GM21723 (cell line): ENCODE measurements at regions not wholly inside any gene's neighbourhood (a gene's known extent, or its start where the extent isn't known, plus 50 kb on each side); places are given as distances from the start of the nearest gene placed in this dataset.

ENCODE experiments used
- ATAC-seq: cut with Tn5 transposase; IDR thresholded peaks from one replicate; pipeline ENCODE4 v1.9.1; 2021; ENCODE audit warnings: mild to moderate bottlenecking, moderate library complexity; ENCODE audit not compliant: unreplicated experiment

GRCh38 chr18:73748731-73749130 is 398.9 kb downstream of the FBXO15 start:
- no peak for ATAC-seq

GRCh38 chr18:73746101-73746500 is 401.5 kb downstream of the FBXO15 start:
- no peak for ATAC-seq

DNA sequence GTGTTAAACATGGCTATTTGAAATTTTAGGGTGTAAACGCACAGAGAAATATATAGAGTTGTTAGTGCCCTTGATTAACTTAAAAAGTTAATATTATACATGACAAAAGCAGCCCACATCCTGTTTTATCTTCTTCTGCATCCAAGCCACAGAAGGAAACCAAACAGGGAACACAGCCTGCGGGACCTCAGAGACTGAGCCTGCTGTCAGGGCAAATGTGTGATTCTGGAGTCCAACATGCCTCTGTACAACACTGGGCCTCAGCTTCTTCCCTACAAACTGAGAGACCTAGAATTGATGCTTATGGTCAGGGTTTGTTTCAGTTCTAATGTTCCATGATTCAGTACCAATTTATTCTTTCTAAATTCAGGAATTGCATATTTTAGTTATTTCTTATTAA is 404.7 kb downstream of the FBXO15 start:
- no peak for ATAC-seq

DNA sequence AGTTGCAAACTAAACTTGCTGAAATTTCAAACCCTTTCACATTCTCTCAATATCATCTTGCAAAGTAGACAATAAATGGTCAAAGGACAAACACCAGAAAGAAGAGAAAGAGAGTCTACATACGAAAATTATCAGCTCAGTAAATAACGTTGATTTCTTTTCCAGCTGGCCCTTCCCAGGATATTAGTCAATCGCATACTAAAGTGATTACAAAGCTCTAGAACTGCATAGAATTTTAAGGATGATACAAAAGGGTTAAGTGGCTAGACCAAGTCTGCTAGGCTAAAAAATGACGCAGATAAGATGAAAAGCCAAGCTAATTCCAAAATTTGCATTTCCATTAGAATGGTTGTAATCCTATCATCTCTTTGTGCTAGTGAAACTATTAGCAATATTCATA is 405.7 kb downstream of the FBXO15 start:
- ATAC-seq = no peak

GRCh38 chr18:73739098-73739497 is 408.5 kb downstream of the FBXO15 start:
- no peak for ATAC-seq

DNA sequence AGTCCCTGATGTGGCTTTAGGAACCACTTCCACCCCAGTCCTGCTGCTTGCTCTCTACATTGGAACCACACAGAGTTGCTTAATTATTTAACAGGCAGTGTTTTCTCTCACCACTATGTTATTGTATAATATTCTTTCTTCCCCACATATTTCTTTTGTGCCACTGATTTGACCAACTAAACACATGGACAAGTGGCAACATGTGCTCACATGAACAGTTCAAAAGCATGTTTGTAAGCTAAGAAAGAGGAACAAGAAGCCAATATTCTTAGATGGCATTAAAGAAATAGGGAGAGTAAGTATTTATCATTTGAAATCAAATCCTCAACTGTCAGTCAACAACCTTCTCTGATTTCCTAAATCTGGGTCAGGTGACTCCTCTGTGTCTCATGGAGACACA is 409.6 kb downstream of the FBXO15 start:
- no peak for ATAC-seq

DNA sequence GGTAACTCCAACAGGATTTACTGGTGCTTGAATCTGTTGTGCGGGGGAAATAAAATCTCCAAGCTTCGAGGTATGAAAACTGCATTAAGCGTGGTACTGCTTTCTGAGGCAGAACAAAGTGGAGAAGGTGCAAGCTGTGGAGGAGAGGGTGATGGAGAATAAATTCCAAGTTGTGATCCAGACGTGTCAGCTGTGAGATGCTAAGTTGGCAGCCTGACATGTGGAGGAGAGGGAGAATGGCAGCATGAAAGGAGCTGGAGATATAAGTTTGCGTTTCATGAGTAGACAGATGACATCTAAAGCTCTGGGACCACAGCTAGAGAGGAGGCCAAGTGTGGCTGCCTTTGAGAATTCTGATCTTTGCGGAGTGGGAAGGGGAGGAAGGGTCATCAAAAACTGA is 411.8 kb downstream of the FBXO15 start:
- ATAC-seq = no peak

GRCh38 chr18:73733806-73734314 is 413.8 kb downstream of the FBXO15 start:
- no peak for ATAC-seq

DNA sequence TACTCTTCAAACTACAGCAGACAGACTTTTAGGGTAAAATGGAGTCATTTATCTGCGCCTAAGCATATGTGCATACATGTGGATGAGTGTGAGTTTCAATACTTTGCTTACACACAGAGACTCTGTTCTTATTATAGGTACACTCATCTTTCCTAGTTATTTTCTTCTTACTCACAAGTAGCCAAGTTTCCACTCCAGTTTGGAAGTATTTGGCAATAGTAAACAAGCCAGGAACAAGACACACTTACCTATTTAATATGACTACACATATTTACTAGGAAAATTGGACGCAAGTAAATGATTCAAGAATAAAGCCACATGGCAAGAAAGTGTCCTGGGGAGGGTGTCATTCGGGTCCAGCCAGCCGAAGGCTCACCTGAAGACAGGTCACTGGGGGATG is 414.3 kb downstream of the FBXO15 start:
- no peak for ATAC-seq

DNA sequence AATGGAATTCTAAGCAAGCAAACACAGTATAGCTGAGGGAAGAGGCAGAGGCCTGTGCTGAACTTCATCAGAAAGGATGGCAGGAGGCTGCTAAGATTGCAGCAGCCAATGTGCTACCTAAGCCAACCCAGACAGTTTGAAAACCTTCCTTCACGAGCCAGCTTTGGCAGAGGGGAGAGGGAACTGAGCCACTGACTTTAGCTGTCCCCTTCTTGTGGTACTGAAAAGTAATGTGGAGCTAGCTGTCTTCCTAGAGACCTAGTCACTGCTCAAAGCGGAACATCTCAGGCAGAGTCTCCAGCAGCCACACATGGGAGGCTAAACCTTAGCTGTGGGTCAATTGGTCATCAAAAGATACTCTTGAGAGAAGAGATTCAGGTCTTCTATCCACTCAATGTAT is 419.0 kb downstream of the FBXO15 start:
- no peak for ATAC-seq

DNA sequence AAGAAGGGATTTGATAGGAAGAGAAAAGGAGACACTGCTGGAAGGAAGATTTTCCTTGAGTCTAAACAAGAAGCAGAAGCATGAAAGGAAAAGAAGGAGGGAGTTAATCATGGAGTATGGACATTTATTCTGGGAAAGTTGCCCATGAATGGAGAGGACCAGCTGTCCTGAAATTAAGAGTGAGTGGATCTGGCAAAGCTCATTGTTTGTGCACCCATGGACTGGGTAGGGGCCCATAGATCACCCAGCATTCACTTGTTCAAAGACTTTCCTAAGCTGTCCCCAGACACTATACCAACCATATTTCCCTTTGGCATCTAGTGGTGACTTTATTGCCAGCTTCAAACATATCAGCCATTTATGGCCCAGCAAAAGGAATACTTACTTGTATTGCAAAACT is 422.7 kb downstream of the FBXO15 start:
- ATAC-seq = no peak

- no peak for ATAC-seq
Observed at GRCh38 chr18:73719611-73720010, 428.0 kb downstream of the FBXO15 start.

- ATAC-seq = no peak
Observed at GRCh38 chr18:73717570-73717969, 430.1 kb downstream of the FBXO15 start.

- ATAC-seq = no peak
Observed at GRCh38 chr18:73715210-73715670, 432.4 kb downstream of the FBXO15 start.

- no peak for ATAC-seq
Observed at GRCh38 chr18:73714466-73714865, 433.2 kb downstream of the FBXO15 start.

DNA sequence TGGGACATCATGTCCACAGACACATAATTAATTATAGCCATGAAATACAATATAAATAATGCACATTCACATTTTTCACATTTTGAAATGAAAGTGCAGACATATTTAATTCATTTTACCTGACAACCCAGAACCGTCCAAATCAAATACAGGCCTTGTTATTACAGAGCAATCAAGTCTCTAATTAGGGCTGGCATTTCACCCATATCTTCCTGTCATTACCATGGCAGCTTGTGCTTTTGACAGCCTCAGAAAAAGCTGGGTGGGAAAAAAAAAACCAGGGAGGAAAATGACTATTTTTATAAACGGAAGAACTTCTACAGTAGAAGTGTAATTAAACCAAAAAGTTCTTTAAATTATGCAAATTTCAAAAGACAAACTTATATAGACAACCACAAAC is 436.4 kb downstream of the FBXO15 start:
- ATAC-seq = no peak

DNA sequence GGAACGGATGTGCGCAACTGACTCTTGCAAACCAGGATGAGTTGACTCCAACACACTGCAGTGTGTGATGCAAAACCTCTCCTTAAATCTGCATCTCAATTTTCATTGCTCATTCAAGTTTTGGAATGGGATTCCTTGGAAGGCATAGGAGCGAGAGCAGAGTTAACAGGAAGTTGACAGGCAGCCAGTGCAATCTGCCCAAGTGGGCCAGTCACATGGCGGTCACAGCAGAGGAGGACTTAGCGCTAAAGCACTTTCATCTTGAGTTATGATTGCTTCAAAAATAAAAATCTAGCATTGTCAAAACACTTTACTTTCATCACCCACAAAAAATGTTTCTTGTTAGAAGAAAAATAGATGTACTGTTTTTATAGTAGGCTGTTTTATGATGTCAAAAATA is 439.0 kb downstream of the FBXO15 start:
- ATAC-seq = no peak

DNA sequence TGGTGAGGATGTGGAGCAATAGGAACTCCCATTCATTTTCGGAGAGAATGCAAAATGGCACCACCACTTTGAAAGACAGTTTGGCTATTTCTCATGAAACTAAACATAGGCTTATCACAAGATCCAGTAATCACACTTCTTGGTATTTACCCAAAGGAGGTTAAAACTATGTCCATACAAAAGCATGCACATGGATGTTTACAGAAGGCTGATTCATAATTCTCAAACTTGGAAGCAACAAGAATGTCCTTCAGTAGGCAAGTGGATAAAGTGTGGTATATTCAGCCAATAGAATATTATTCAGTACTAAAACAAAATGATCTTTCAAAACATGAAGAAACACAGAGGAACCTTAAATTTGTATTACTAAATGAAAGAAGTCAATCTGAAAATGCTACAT is 440.6 kb downstream of the FBXO15 start:
- ATAC-seq = no peak

DNA sequence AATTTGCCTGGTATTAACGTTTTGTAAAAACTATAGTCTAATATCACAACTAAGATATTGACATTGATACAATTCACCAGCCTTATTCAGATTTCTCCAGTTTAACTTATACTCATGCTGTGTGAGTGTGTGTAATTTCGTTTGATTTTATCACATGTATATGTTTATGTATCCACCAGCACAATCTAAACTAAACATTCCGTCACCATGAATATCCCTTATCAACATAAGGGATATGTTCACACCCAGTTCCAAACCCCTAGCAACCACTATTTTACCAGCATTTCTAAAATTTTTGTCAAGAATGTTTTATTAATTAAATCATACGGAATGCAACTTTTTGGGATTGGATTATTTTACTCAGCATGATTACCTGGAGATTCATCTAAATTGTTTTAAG is 450.3 kb downstream of the FBXO15 start:
- ATAC-seq = no peak

GRCh38 chr18:73696698-73697097 is 450.9 kb downstream of the FBXO15 start:
- ATAC-seq = no peak

DNA sequence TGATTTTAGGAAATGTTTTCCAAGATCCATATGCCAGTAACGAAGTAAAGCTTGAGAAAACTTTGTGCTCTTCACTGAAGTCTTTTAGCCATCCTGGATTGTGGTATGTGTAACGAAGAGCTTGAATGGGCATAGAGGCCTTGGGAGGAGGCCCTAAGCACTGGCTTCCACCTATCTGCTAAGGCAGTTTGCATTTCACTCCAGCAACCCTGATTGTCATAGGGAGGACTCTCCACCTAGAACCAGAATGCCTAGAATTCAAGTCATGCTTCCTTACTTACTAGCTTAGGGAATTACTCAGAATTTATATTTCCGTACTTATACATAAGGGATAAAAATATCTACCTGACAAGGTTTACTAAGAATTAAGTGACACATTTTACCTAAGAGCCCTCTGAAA is 451.5 kb downstream of the FBXO15 start:
- no peak for ATAC-seq

DNA sequence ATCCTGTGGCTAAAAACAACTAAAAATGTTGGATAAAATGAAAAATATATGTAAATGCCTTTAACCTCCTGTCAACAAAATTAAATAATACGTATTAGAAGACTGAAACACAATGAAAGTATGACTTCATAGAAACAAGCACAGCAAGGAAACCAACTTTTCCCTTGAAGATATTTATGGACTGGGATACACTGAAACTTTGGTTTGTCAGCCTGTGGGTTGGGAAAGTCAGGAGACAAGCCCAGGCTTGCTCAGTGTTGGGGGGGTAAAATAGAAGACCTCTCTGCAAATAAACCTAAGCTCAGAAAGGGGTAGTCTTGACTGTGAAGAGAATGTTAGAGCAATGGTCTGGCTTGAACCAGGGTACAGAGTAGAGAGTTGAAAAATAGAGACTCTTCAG is 454.5 kb downstream of the FBXO15 start:
- no peak for ATAC-seq

DNA sequence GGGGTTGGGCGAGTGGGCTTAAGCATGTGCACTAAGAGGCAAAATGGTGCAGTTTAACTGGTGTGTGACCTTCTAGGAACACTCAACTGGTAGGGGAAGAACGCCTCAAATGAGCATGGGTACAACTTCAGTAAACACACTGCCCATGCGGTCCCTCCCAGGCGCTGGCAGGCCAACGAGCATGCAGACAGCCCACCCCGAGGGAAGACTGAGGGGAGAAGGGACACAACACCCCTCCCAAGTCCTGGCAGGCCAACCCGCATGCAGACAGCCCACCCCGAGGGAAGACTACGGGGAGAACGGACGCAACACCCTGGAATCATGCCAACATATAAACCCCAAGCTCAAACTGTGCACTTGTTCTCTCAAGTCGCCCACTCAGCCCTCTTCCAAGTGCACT is 456.0 kb downstream of the FBXO15 start:
- no peak for ATAC-seq

GRCh38 chr18:73691118-73691517 is 456.5 kb downstream of the FBXO15 start:
- ATAC-seq = no peak
